K562 (cell line): ENCODE measurements at regions not wholly inside any gene's neighbourhood (a gene's known extent, or its start where the extent isn't known, plus 50 kb on each side); places are given as distances from the start of the nearest gene placed in this dataset.

Experiments used
- GATAD2A ChIP-seq: fragments of 450-650 bp; IDR thresholded peaks from 2 replicates; pipeline ENCODE4 v1.6.1; 2017
- MIER1 ChIP-seq: fragments of 450-650 bp; IDR thresholded peaks from 2 replicates; pipeline ENCODE4 v1.6.1; 2016; ENCODE audit warnings: antibody characterized with exemption, mild to moderate bottlenecking, low read depth
- PML ChIP-seq: IDR thresholded peaks from 2 replicates; pipeline ENCODE4 v1.6.1; 2012; ENCODE audit warnings: low read length, inconsistent platforms
- TF ChIP-seq, protein P1 (sequence below): fragments of 450-650 bp; IDR thresholded peaks from 2 replicates; pipeline ENCODE4 v1.6.1; 2018; ENCODE audit not compliant: partially characterized antibody
- TF ChIP-seq, protein P2 (sequence below): sonication (generic); formaldehyde crosslinking; IDR thresholded peaks from 2 replicates; pipeline ENCODE4 v1.5.0; 2020; ENCODE audit warnings: missing genetic modification reagents
- TF ChIP-seq, protein P3 (sequence below): fragments of 250-450 bp; sonication (Bioruptor Pico); IDR thresholded peaks from 2 replicates; pipeline ENCODE4 v1.5.1; 2021; ENCODE audit warnings: mild to moderate bottlenecking

DNA sequence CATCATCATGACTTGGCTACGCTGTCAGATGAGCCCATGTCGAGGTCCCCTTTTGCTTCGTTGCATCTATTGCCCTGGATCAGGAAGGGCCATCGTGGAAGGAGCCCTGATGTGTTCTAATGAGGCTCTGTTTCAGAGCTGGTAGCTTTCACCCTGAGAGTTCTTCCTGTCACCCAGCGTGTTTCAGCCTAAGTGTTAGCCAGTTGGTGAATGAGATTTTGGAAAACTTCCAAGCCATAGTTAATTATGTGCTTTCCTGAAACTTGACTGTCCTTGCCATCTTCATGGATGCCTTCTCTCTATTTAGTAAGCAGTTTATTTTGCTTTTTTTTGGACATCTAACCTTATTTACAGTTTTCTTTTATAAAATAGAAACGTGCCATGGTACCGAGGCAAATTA, 1695.4 kb upstream of the WWC1 start (continued):
- TF ChIP-seq, protein P1, sequence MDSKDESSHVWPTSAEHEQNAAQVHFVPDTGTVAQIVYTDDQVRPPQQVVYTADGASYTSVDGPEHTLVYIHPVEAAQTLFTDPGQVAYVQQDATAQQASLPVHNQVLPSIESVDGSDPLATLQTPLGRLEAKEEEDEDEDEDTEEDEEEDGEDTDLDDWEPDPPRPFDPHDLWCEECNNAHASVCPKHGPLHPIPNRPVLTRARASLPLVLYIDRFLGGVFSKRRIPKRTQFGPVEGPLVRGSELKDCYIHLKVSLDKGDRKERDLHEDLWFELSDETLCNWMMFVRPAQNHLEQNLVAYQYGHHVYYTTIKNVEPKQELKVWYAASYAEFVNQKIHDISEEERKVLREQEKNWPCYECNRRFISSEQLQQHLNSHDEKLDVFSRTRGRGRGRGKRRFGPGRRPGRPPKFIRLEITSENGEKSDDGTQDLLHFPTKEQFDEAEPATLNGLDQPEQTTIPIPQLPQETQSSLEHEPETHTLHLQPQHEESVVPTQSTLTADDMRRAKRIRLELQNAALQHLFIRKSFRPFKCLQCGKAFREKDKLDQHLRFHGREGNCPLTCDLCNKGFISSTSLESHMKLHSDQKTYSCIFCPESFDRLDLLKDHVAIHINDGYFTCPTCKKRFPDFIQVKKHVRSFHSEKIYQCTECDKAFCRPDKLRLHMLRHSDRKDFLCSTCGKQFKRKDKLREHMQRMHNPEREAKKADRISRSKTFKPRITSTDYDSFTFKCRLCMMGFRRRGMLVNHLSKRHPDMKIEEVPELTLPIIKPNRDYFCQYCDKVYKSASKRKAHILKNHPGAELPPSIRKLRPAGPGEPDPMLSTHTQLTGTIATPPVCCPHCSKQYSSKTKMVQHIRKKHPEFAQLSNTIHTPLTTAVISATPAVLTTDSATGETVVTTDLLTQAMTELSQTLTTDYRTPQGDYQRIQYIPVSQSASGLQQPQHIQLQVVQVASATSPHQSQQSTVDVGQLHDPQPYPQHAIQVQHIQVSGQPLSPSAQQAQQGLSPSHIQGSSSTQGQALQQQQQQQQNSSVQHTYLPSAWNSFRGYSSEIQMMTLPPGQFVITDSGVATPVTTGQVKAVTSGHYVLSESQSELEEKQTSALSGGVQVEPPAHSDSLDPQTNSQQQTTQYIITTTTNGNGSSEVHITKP, result no peak
- TF ChIP-seq, protein P2, sequence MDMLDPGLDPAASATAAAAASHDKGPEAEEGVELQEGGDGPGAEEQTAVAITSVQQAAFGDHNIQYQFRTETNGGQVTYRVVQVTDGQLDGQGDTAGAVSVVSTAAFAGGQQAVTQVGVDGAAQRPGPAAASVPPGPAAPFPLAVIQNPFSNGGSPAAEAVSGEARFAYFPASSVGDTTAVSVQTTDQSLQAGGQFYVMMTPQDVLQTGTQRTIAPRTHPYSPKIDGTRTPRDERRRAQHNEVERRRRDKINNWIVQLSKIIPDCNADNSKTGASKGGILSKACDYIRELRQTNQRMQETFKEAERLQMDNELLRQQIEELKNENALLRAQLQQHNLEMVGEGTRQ (CRISPR knock-in tag), result no peak
- TF ChIP-seq, protein P3, sequence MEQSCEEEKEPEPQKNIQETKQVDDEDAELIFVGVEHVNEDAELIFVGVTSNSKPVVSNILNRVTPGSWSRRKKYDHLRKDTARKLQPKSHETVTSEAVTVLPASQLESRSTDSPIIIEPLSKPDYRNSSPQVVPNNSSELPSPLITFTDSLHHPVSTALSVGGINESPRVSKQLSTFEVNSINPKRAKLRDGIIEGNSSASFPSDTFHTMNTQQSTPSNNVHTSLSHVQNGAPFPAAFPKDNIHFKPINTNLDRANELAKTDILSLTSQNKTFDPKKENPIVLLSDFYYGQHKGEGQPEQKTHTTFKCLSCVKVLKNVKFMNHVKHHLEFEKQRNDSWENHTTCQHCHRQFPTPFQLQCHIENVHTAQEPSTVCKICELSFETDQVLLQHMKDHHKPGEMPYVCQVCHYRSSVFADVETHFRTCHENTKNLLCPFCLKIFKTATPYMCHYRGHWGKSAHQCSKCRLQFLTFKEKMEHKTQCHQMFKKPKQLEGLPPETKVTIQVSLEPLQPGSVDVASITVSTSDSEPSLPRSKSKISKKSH (CRISPR knock-in tag), result no peak
- TF ChIP-seq GATAD2A (no peak), MIER1 (no peak), PML (no peak)
- TF ChIP-seq, all 486 proteins: peak for 0
